IMR-90 (cell line): ENCODE measurements at regions not wholly inside any gene's neighbourhood (a gene's known extent, or its start where the extent isn't known, plus 50 kb on each side); places are given as distances from the start of the nearest gene placed in this dataset.

Experiments used
- ATAC-seq: fragments of 200-7000 bp; cut with Tn5 transposase; 2 replicates; pipeline ENCODE4 v1.9.1; 2020; ENCODE audit warnings: low read depth, mild to moderate bottlenecking, moderate library complexity
- BruUV-seq: library from RNA; stranded (reverse); fragments of 400-500 nt; replicated peaks from 2 replicates; lab custom pipeline; 2021; lab: Mats Ljungman, UMichigan
- CTCF ChIA-PET: fragments of 300-600 bp; formaldehyde crosslinking; extraction: SDS; loops from one replicate; lab custom pipeline; 2021; ENCODE audit warnings: antibody characterized with exemption; lab: Yijun Ruan, JAX
- POLR2A ChIA-PET: fragments of 300-600 bp; sonication (Branson Sonifier 250); formaldehyde crosslinking; loops from one replicate; lab custom pipeline; 2022; ENCODE audit warnings: antibody characterized with exemption; ENCODE audit not compliant: unreplicated experiment; lab: Charles Lee
- DNase-seq: peaks from one replicate; pipeline ENCODE4 v3.0.0; 2013
- H2AFZ ChIP-seq: replicated peaks from 2 replicates; pipeline ENCODE3; 2013; ENCODE audit warnings: low read length, mild to moderate bottlenecking; ENCODE audit not compliant: poor library complexity
- H2AK5ac ChIP-seq: 2 replicates; pipeline ENCODE4 v1.6.1; 2013; ENCODE audit warnings: low read depth, low read length, inconsistent platforms
- H2AK9ac ChIP-seq: replicated peaks from 2 replicates; pipeline ENCODE3; 2013; ENCODE audit warnings: mild to moderate bottlenecking, low read depth, low read length, moderate library complexity; ENCODE audit not compliant: poor library complexity
- H2BK120ac ChIP-seq: 2 replicates; pipeline ENCODE4 v1.6.1; 2013; ENCODE audit warnings: low read depth, low read length, inconsistent platforms
- H2BK15ac ChIP-seq: 3 replicates; pipeline ENCODE4 v1.6.1; 2013; ENCODE audit warnings: low read depth, low read length, inconsistent platforms
- H2BK20ac ChIP-seq: 2 replicates; pipeline ENCODE4 v1.6.1; 2013; ENCODE audit warnings: low read depth, mild to moderate bottlenecking, inconsistent platforms, low read length, moderate library complexity
- H2BK5ac ChIP-seq: 2 replicates; pipeline ENCODE4 v1.6.1; 2013; ENCODE audit warnings: mild to moderate bottlenecking, low read depth, low read length, inconsistent platforms; ENCODE audit not compliant: poor library complexity, severe bottlenecking
- H3K14ac ChIP-seq: replicated peaks from 2 replicates; pipeline ENCODE4 v1.6.1; 2013; ENCODE audit warnings: low read depth, low read length, inconsistent platforms
- H3K18ac ChIP-seq: 2 replicates; pipeline ENCODE4 v1.6.1; 2013; ENCODE audit warnings: low read depth, low read length, control low read depth
- H3K23ac ChIP-seq: 2 replicates; pipeline ENCODE4 v1.6.1; 2013; ENCODE audit warnings: low read depth, low read length, inconsistent platforms
- H3K27ac ChIP-seq: 2 replicates; pipeline ENCODE4 v1.5.1; 2013; ENCODE audit warnings: mild to moderate bottlenecking, control low read depth, low read length; ENCODE audit not compliant: insufficient read depth
- H3K27me3 ChIP-seq: 2 replicates; pipeline ENCODE4 v1.6.1; 2013; ENCODE audit warnings: low read length; ENCODE audit not compliant: control insufficient read depth, insufficient read depth
- H3K36me3 ChIP-seq: 2 replicates; pipeline ENCODE4 v1.6.1; 2013; ENCODE audit warnings: low read length, mixed read lengths; ENCODE audit not compliant: control insufficient read depth, insufficient read depth
- H3K4ac ChIP-seq: 2 replicates; pipeline ENCODE4 v1.6.1; 2013; ENCODE audit warnings: low read depth, low read length, inconsistent platforms
- H3K4me1 ChIP-seq: 2 replicates; pipeline ENCODE4 v1.6.1; 2013; ENCODE audit warnings: low read length, mixed read lengths; ENCODE audit not compliant: control insufficient read depth, insufficient read depth
- H3K4me2 ChIP-seq: 2 replicates; pipeline ENCODE4 v1.6.1; 2013; ENCODE audit warnings: low read depth, mild to moderate bottlenecking, control low read depth, low read length, moderate library complexity
- H3K4me3 ChIP-seq: 2 replicates; pipeline ENCODE4 v1.5.1; 2013; ENCODE audit warnings: low read depth, mild to moderate bottlenecking, control low read depth, low read length, moderate library complexity; ENCODE audit not compliant: insufficient read depth
- H3K56ac ChIP-seq: 2 replicates; pipeline ENCODE4 v1.6.1; 2013; ENCODE audit warnings: low read length, inconsistent platforms; ENCODE audit not compliant: insufficient read depth; ENCODE audit errors: extremely low read depth
- H3K79me1 ChIP-seq, 2 experiments: 2 replicates each; pipeline ENCODE4 v1.6.1; 2013; ENCODE audit warnings: low read length in 2 of 2, inconsistent platforms in 1 of 2, low read depth in 1 of 2
- H3K9ac ChIP-seq: 2 replicates; pipeline ENCODE4 v1.6.1; 2013; ENCODE audit warnings: low read depth, low read length, control low read depth
- H3K9me1 ChIP-seq: 2 replicates; pipeline ENCODE4 v1.6.1; 2013; ENCODE audit warnings: low read length, inconsistent platforms; ENCODE audit not compliant: insufficient read depth
- H3K9me3 ChIP-seq: 2 replicates; pipeline ENCODE4 v1.6.1; 2013; ENCODE audit warnings: low read length; ENCODE audit not compliant: control insufficient read depth, insufficient read depth
- H4K20me1 ChIP-seq: 2 replicates; pipeline ENCODE4 v1.6.1; 2013; ENCODE audit warnings: low read length, inconsistent platforms; ENCODE audit not compliant: insufficient read depth
- H4K5ac ChIP-seq: 2 replicates; pipeline ENCODE4 v1.6.1; 2013; ENCODE audit warnings: mild to moderate bottlenecking, low read depth, low read length, control low read depth
- H4K8ac ChIP-seq, 2 experiments: 2 replicates each; pipeline ENCODE4 v1.6.1; 2013; ENCODE audit warnings: low read depth in 2 of 2, low read length in 2 of 2, control low read depth in 1 of 2, inconsistent platforms in 1 of 2
- H4K91ac ChIP-seq: 2 replicates; pipeline ENCODE4 v1.6.1; 2013; ENCODE audit warnings: low read depth, low read length, inconsistent platforms; ENCODE audit not compliant: insufficient read depth
- MAFK ChIP-seq: IDR thresholded peaks from 2 replicates; pipeline ENCODE4 v1.6.1; 2012; ENCODE audit warnings: low read depth, low read length, improper control_type of control experiment
- WGBS, 2 experiments: methylation state at CpG; one replicate each; pipeline versions ENCODE4 v1.1.5 to v1.1.7; 2013; ENCODE audit warnings: missing lambda C conversion rate in 2 of 2; ENCODE audit not compliant: insufficient read length in 1 of 2; ENCODE audit errors: extremely low coverage in 2 of 2; 5-methylcytosine and 5-hydroxymethylcytosine counted together
- dilution Hi-C: fragments of 300-500 bp; cut with HindIII; formaldehyde crosslinking; loops from one replicate; pipeline ENCODE4 v1.14.3; 2018; ENCODE audit warnings: low sequenced_read_pairs; ENCODE audit not compliant: unreplicated experiment
- in situ Hi-C: fragments of 300-500 bp; cut with MboI; formaldehyde crosslinking; loops from 3 replicates; pipeline ENCODE4 v1.14.3; 2019; ENCODE audit warnings: low sequenced_read_pairs, inconsistent platforms, mixed read lengths
- intact Hi-C: fragments of 100-400 bp; cut with micrococcal nuclease; formaldehyde crosslinking; loops from 2 replicates; pipeline ENCODE4 v1.10.0; 2022

DNA sequence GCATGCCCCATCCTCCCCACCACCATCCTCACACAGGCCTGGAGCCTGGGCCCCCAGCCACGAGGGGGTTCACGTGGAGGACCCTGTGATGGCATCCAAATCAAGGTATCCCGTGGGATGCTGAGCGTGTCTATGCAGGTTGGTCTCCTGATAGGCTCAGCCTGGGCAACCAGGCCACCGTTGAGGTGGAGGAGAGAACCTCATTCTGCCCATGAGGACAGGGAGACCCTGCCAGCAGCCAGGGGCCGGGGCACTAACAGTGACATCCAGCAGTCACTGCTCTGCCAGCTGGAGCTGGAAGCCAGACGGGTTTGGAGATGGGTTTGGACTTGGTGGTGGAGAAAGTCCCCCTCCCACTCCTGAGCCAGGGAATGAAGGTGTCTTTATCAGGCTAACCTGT lies 582.8 kb downstream of the MATN1 start:
- H4K5ac ChIP-seq, result no peak overlapping the region
- no peak overlapping the region for H4K91ac ChIP-seq
- H2BK15ac ChIP-seq, result no peak overlapping the region
- no peak overlapping the region for H3K27ac ChIP-seq
- DNase-seq (no peak), ATAC-seq (no peak)
- no peak overlapping the region for H3K4ac ChIP-seq
- H3K27me3 ChIP-seq, result no peaks in the 10 kb centered on the region
- no peak overlapping the region for H3K18ac ChIP-seq
- H2BK20ac ChIP-seq, result no peak overlapping the region
- H2AK5ac ChIP-seq, result no peak overlapping the region
- H2BK120ac ChIP-seq, result no peak overlapping the region
- intact Hi-C loops, result no loop called here
- no peak overlapping the region for H3K23ac ChIP-seq
- H3K56ac ChIP-seq, result no peak overlapping the region
- TF ChIP-seq MAFK, result no peak
- H3K9ac ChIP-seq, result no peak overlapping the region
- H2AFZ ChIP-seq, result no peak overlapping the region
- no peaks in the 10 kb centered on the region for H3K9me1 ChIP-seq
- H3K4me1 ChIP-seq, result no peaks in the 10 kb centered on the region
- no peak overlapping the region for H3K4me2 ChIP-seq
- in situ Hi-C loops, result no loop called here
- H3K14ac ChIP-seq, result no peak overlapping the region
- dilution Hi-C loops, result no loop called here
- H2BK5ac ChIP-seq, result no peak overlapping the region
- 60% methylated on average over 1 of the region's 7 CpGs; no CpG with 5 or more reads in 1 of the 2 experiments for WGBS, 2 experiments
- ChIA-PET CTCF (interaction anchor here (1.3 kb wide), 1 partner anchor 17 kb away, joined by 3 read pairs; no protein-coding TSS in a partner anchor), POLR2A (no interaction called here)
- no TSS peak for BruUV-seq
- H4K8ac ChIP-seq, result no peak overlapping the region
- no peaks in the 10 kb centered on the region for H3K79me1 ChIP-seq
- no peaks in the 10 kb centered on the region for H3K36me3 ChIP-seq
- H3K9me3 ChIP-seq, result no peaks in the 10 kb centered on the region
- H2AK9ac ChIP-seq, result no peak overlapping the region
- H4K20me1 ChIP-seq, result no peaks in the 10 kb centered on the region
- H3K4me3 ChIP-seq, result no peak overlapping the region
